CD8-positive, alpha-beta memory T cell (primary cell): ENCODE measurements at regions not wholly inside any gene's neighbourhood (a gene's known extent, or its start where the extent isn't known, plus 50 kb on each side); places are given as distances from the start of the nearest gene placed in this dataset.

Source experiments
- CTCF ChIA-PET: fragments of 350-600 bp; sonication (Branson Sonifier 250); formaldehyde crosslinking; loops from one replicate; lab custom pipeline; 2021; ENCODE audit warnings: antibody characterized with exemption; lab: Charles Lee
- POLR2A ChIA-PET: fragments of 350-600 bp; sonication (Branson Sonifier 250); formaldehyde crosslinking; loops from one replicate; lab custom pipeline; 2021; ENCODE audit warnings: antibody characterized with exemption; lab: Charles Lee
- DNase-seq, 5 donors: peaks; one replicate each; pipeline versions ENCODE4 v3.0.0 to v3.0.0-alpha.2; 2020 to 2022; ENCODE audit warnings: mixed read lengths in 1 of 5
- H3K27ac ChIP-seq: one replicate; pipeline ENCODE4 v1.7.0; 2013; ENCODE audit warnings: low read depth, mild to moderate bottlenecking, low read length, moderate library complexity
- H3K27me3 ChIP-seq: 2 replicates; pipeline ENCODE4 v1.7.0; 2013; ENCODE audit warnings: low read length, mild to moderate bottlenecking; ENCODE audit not compliant: insufficient read depth, poor library complexity, severe bottlenecking
- H3K36me3 ChIP-seq: 2 replicates; pipeline ENCODE4 v1.7.0; 2013; ENCODE audit warnings: mild to moderate bottlenecking, low read length, moderate library complexity; ENCODE audit not compliant: insufficient read depth
- H3K4me1 ChIP-seq: 2 replicates; pipeline ENCODE4 v1.7.0; 2013; ENCODE audit warnings: mild to moderate bottlenecking, low read length, moderate library complexity; ENCODE audit not compliant: insufficient read depth
- H3K4me3 ChIP-seq: 2 replicates; pipeline ENCODE4 v1.7.0; 2013; ENCODE audit warnings: mild to moderate bottlenecking, low read length
- H3K9me3 ChIP-seq: 2 replicates; pipeline ENCODE4 v1.7.0; 2013; ENCODE audit warnings: mild to moderate bottlenecking, low read length
- H3K27ac Mint-ChIP-seq, 8 donors: one replicate each; pipeline ENCODE4 v1.8.0; 2020 to 2021; ENCODE audit warnings: mixed read lengths in 8 of 8, mild to moderate bottlenecking in 6 of 8, inconsistent platforms in 3 of 8, moderate library complexity in 3 of 8
- H3K27me3 Mint-ChIP-seq, 2 donors: one replicate each; pipeline ENCODE4 v1.8.0; 2020 to 2021; ENCODE audit warnings: mixed read lengths in 2 of 2, mild to moderate bottlenecking in 1 of 2, moderate library complexity in 1 of 2
- H3K36me3 Mint-ChIP-seq, 3 donors: one replicate each; pipeline ENCODE4 v1.8.0; 2020 to 2021; ENCODE audit warnings: mixed read lengths in 3 of 3, inconsistent platforms in 1 of 3, mild to moderate bottlenecking in 1 of 3
- H3K4me1 Mint-ChIP-seq, 3 donors: one replicate each; pipeline ENCODE4 v1.8.0; 2020 to 2021; ENCODE audit warnings: mixed read lengths in 3 of 3, inconsistent platforms in 1 of 3, mild to moderate bottlenecking in 1 of 3
- H3K4me3 Mint-ChIP-seq, 7 donors: one replicate each; pipeline ENCODE4 v1.8.0; 2020 to 2021; ENCODE audit warnings: mixed read lengths in 7 of 7, mild to moderate bottlenecking in 6 of 7, moderate library complexity in 4 of 7, inconsistent platforms in 2 of 7
- H3K9me3 Mint-ChIP-seq, 5 donors: one replicate each; pipeline ENCODE4 v1.8.0; 2020 to 2022; ENCODE audit warnings: mixed read lengths in 5 of 5, mild to moderate bottlenecking in 3 of 5, moderate library complexity in 2 of 5, inconsistent platforms in 1 of 5

- no peaks in the 10 kb centered on the region for H3K9me3 ChIP-seq
- Mint-ChIP-seq H3K27ac (no peak overlapping the region), H3K4me3 (no peak overlapping the region), H3K27me3 (peaks cover 11% of the 10 kb centered on the region in 2 donors), H3K9me3 (no peaks in the 10 kb centered on the region), H3K36me3 (no peaks in the 10 kb centered on the region), H3K4me1 (no peaks in the 10 kb centered on the region)
- no peak overlapping the region for H3K4me3 ChIP-seq
- no peaks in the 10 kb centered on the region for H3K27me3 ChIP-seq
- no peak overlapping the region for H3K27ac ChIP-seq
- H3K4me1 ChIP-seq = no peaks in the 10 kb centered on the region
- no peak for DNase-seq
- no peaks in the 10 kb centered on the region for H3K36me3 ChIP-seq
- ChIA-PET CTCF (no interaction called here), POLR2A (no interaction called here)
Measured at GRCh38 chr3:59658274-59658673, 608.4 kb upstream of the CFAP20DC start.

DNA sequence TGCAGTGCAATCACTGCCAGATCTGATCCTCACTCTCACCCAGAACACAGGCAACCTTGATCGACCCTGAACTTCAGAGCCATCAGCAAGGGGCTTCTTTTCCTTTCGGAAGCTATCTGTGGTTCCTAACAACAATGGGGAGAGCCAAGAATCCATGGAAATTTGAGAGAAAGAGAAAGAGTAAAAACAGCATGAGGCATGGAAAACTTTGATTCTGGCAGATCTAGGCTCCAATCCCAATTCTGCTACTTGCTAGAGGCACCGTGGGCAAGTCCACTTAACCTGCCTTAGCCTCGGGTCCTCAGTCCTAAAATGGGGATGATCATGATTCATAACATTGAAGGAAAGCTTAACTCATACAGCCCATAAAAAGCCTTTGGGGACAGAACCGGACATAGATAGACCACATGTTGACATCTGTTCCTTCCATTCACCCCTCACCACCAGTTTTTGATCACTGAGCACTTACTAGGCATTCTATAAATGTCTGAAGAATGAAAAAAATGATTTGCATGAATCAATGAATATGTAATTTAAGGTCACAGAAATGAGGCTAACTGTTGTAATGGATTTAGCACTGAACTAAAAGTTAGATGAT lies 605.7 kb upstream of the CFAP20DC start:
- H3K27me3 Mint-ChIP-seq = peaks cover 5 to 11% of the 10 kb centered on the region in 2 donors
- H3K4me3 Mint-ChIP-seq = no peak overlapping the region
- CTCF ChIA-PET = no interaction called here
- H3K9me3 Mint-ChIP-seq = peaks cover 2 to 8% (median 6%) of the 10 kb centered on the region in 5 donors
- H3K36me3 Mint-ChIP-seq = peaks cover 0 to 12% (median 1%) of the 10 kb centered on the region in 3 donors
- no peaks in the 10 kb centered on the region for H3K27me3 ChIP-seq
- no peak overlapping the region for H3K4me3 ChIP-seq
- no peak for DNase-seq
- POLR2A ChIA-PET = no interaction called here
- H3K27ac Mint-ChIP-seq = no peak overlapping the region
- H3K9me3 ChIP-seq = no peaks in the 10 kb centered on the region
- no peaks in the 10 kb centered on the region for H3K36me3 ChIP-seq
- H3K4me1 ChIP-seq = no peaks in the 10 kb centered on the region
- H3K4me1 Mint-ChIP-seq = no peaks in the 10 kb centered on the region
- H3K27ac ChIP-seq = no peak overlapping the region

- Mint-ChIP-seq H3K27ac (no peak overlapping the region), H3K4me3 (no peak overlapping the region), H3K27me3 (peaks cover 5% of the 10 kb centered on the region in 2 donors), H3K9me3 (peaks cover 9 to 16% (median 12%) of the 10 kb centered on the region in 5 donors), H3K36me3 (peaks cover 0 to 14% (median 3%) of the 10 kb centered on the region in 3 donors), H3K4me1 (no peaks in the 10 kb centered on the region)
- Histone ChIP-seq H3K4me3 (no peak overlapping the region), H3K27me3 (no peaks in the 10 kb centered on the region), H3K36me3 (no peaks in the 10 kb centered on the region), H3K4me1 (no peaks in the 10 kb centered on the region), H3K27ac (no peak overlapping the region), H3K9me3 (no peaks in the 10 kb centered on the region)
- DNase-seq = no peak
- CTCF ChIA-PET = no interaction called here
- POLR2A ChIA-PET = no interaction called here
Measured at GRCh38 chr3:59654480-59655417, 604.9 kb upstream of the CFAP20DC start.

- Histone ChIP-seq H3K27me3 (no peaks in the 10 kb centered on the region), H3K27ac (no peak overlapping the region), H3K4me3 (no peak overlapping the region), H3K4me1 (no peaks in the 10 kb centered on the region), H3K9me3 (no peaks in the 10 kb centered on the region), H3K36me3 (no peaks in the 10 kb centered on the region)
- no peak overlapping the region for H3K27ac Mint-ChIP-seq
- POLR2A ChIA-PET = no interaction called here
- H3K36me3 Mint-ChIP-seq = peaks cover 0 to 14% (median 3%) of the 10 kb centered on the region in 3 donors
- H3K4me3 Mint-ChIP-seq = no peak overlapping the region
- no peak for DNase-seq
- H3K4me1 Mint-ChIP-seq = no peaks in the 10 kb centered on the region
- H3K9me3 Mint-ChIP-seq = peaks cover 12 to 21% (median 19%) of the 10 kb centered on the region in 5 donors
- CTCF ChIA-PET = no interaction called here
- peaks cover under 1 to 5% of the 10 kb centered on the region in 2 donors for H3K27me3 Mint-ChIP-seq
Measured at GRCh38 chr3:59654123-59654479, 604.3 kb upstream of the CFAP20DC start.

DNA sequence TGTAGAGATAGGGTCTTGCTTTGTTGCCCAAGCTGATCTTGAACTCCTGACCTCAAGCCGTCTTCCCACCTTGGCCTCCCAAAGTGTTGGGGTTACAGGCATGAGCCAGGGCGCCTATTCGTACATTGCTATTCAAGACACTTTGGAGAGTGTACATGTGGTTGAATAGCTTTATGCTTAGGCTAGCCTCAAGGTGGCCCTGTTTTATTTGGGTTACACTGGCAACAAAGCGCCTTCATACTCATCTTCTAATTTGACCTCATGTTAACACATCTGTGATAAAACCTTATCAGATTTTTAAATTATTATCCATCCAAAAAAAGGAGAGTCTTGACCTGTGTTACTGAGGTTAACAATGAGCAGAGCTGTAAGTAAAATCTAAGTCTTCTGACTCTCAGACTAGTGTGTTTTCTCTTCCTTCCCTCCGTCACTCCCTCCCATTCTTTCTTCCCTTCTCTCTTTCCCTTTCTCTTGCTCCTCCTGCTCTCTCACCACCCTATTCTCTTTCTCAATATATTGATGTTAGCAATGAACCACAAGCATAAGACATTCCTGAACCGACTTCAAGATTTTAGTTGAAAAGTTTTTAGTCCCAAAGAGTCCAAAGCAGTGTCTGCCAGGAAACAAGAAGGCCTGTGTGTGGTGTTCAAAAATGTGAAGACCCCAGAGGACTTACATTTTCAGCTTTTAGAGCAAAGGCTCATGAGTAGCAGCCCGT lies 603.7 kb upstream of the CFAP20DC start:
- no peaks in the 10 kb centered on the region for H3K36me3 ChIP-seq
- DNase-seq = no peak
- ChIA-PET CTCF (no interaction called here), POLR2A (no interaction called here)
- H3K9me3 ChIP-seq = no peaks in the 10 kb centered on the region
- Mint-ChIP-seq H3K4me3 (no peak overlapping the region), H3K36me3 (peaks cover 0 to 14% (median 3%) of the 10 kb centered on the region in 3 donors), H3K4me1 (no peaks in the 10 kb centered on the region), H3K9me3 (peaks cover 12 to 26% (median 22%) of the 10 kb centered on the region in 5 donors), H3K27me3 (peaks cover 0 to 5% of the 10 kb centered on the region in 2 donors), H3K27ac (no peak overlapping the region)
- H3K4me3 ChIP-seq = no peak overlapping the region
- no peak overlapping the region for H3K27ac ChIP-seq
- no peaks in the 10 kb centered on the region for H3K27me3 ChIP-seq
- no peaks in the 10 kb centered on the region for H3K4me1 ChIP-seq

- peaks cover 1 to 16% (median 10%) of the 10 kb centered on the region in 5 donors for H3K9me3 Mint-ChIP-seq
- H3K27ac Mint-ChIP-seq = no peak overlapping the region
- Histone ChIP-seq H3K27me3 (no peaks in the 10 kb centered on the region), H3K9me3 (no peaks in the 10 kb centered on the region), H3K4me1 (no peaks in the 10 kb centered on the region), H3K4me3 (no peak overlapping the region), H3K36me3 (no peaks in the 10 kb centered on the region), H3K27ac (no peak overlapping the region)
- POLR2A ChIA-PET = no interaction called here
- peaks cover 0 to 3% (median 0%) of the 10 kb centered on the region in 3 donors for H3K36me3 Mint-ChIP-seq
- H3K4me1 Mint-ChIP-seq = no peaks in the 10 kb centered on the region
- CTCF ChIA-PET = no interaction called here
- H3K27me3 Mint-ChIP-seq = peaks cover 7 to 19% of the 10 kb centered on the region in 2 donors
- DNase-seq = no peak
- no peak overlapping the region for H3K4me3 Mint-ChIP-seq
Measured at GRCh38 chr3:59644479-59645402, 594.9 kb upstream of the CFAP20DC start.

DNA sequence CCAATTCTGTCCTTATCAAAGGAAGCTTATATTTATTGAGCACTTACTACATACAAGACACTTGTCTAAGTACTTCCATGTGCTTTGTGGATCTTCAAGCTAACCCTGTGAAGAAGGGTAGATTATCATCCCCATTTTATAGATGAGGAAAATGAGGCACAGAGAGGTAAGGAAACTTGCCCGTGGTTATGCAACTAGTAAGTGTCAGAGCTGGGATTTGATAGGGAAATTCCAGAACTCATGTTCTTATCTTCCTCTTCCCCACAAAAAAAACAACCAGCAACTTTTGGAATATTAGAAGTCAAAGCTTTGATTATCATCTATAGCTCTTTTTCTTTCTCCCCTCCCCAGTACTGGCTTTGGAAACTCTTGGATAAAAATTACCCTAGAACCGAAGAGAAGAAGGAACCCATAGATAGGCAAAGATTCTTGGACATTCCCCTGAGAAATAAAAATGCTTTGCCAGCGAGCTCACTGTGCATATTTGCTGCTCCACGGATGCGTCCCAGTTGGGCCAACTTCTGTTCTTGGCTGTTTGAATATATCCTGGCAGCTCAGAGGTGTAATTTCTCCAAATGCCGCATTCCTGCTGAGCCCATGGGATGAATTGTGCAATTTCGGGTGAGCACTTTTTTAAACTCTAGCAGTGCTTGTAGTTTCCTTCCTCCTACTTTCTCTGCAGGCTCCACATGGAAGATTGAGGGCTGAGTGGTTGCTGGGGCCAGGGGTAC lies 591.5 kb upstream of the CFAP20DC start:
- ChIA-PET POLR2A (no interaction called here), CTCF (no interaction called here)
- no peaks in the 10 kb centered on the region for H3K9me3 ChIP-seq
- no peaks in the 10 kb centered on the region for H3K27me3 ChIP-seq
- Mint-ChIP-seq H3K27ac (no peak overlapping the region), H3K27me3 (peaks cover 7 to 24% of the 10 kb centered on the region in 2 donors), H3K36me3 (peaks cover 0 to 3% (median 0%) of the 10 kb centered on the region in 3 donors), H3K4me3 (no peak overlapping the region), H3K4me1 (no peaks in the 10 kb centered on the region), H3K9me3 (no peaks in the 10 kb centered on the region)
- H3K27ac ChIP-seq = no peak overlapping the region
- no peak for DNase-seq
- H3K36me3 ChIP-seq = no peaks in the 10 kb centered on the region
- H3K4me1 ChIP-seq = no peaks in the 10 kb centered on the region
- H3K4me3 ChIP-seq = no peak overlapping the region
